Activated CD4-positive, alpha-beta T cell treated with anti-CD3 and anti-CD28 coated beads, Interleukin-2, amount 50 U/mL, for 48 hours (primary cell): ENCODE measurements at regions not wholly inside any gene's neighbourhood (a gene's known extent, or its start where the extent isn't known, plus 50 kb on each side); places are given as distances from the start of the nearest gene placed in this dataset.
"Not testable (repeated sequence)": the region's sequence is repeated elsewhere in the genome, so short reads cannot be mapped to it uniquely, and the experiment has no call there.

ENCODE experiments used
- DNase-seq, 2 experiments: peaks; one replicate each; pipeline ENCODE4 v3.0.0-alpha.2; 2020

GRCh38 chr3:72660270-72661114, 187.8 kb downstream of the SHQ1 start:
- no peak for DNase-seq

- DNase-seq: no peak
Measured at GRCh38 chr3:72659596-72659995, 188.6 kb downstream of the SHQ1 start.

- no peak for DNase-seq
Measured at GRCh38 chr3:72659188-72659587, 189.1 kb downstream of the SHQ1 start.

- DNase-seq: no peak
Measured at GRCh38 chr3:72658466-72659100, 189.7 kb downstream of the SHQ1 start.

DNA sequence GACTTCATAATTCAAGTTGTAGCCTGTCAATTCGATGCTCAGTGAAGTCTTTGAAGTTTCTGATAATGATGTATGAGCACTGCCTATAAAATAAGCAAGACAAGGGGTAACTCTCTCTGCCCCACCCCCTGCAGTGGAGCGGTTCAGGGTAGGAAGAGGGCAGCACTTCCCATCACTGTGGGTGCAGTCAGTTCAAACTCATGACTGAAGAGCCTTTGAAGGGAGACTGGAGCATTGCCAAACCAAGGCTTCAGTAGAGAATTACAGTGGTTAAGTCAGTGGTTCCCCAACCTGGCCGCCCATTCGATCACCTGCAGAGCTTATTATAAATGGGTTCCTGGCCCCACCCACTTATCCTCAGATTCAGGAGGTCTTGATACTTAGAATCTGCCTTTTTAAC, 190.6 kb downstream of the SHQ1 start:
- peak; percentile 28 to 47 for DNase-seq

DNA sequence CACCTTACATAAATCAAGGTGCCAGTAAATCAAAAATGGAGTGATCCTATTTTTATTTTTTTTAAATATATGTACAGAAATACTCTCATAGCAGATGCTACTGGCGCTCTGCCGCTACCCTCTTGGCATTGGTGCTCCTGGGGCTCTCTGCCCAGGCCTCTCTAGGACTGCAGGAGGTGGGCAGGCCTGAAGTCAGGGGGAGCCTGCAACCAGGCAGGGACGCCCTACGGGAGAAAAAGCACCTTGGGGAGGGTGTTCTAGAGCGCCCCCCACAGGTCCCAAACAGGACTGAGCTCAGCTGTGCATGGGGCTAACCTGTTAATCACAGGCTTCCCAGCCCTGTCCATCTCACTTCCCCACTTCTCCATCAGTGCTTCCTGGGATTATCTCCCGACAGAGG, 192.5 kb downstream of the SHQ1 start:
- no peak for DNase-seq

GRCh38 chr3:72655131-72655551, 193.1 kb downstream of the SHQ1 start:
- no peak for DNase-seq

DNA sequence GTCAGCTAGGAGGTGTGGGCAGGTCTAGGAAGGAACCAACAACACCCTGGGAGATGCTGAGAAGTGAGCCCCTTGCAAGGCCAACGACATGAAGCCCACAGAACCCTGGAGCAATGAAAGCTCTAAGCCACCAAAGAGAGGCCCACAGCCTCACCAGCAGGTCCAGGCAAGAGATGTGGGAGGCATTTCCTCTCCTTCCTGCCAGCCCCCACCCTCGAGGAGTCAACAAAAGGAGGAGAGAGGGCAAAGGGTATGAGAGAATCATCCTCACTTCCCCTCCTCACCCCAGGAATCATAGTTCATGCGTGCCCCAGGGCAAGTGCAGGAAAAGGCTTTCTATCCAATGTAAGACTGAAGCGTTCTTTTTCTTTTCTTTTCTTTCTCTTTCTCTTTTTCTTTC, 195.8 kb downstream of the SHQ1 start:
- DNase-seq: no peak

DNA sequence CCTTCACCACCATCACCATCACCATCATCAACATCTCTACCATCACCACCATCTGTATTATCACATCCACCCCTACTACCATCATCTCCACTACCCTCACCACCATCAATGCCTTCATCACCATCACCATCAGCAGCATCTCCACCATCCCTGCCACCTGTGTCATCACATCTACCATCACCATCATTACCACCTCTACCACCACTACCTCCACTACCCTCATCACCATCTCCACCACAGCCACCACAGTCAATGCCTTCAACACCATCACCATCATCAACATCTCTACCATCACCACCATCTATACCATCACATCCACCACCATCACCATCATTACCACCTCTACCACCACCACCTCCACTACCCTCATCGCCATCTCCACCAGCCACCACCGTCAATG, 196.7 kb downstream of the SHQ1 start:
- DNase-seq: no peak

GRCh38 chr3:72646263-72646662, 202.0 kb downstream of the SHQ1 start:
- no peak for DNase-seq

- DNase-seq: not testable (repeated sequence)
Measured at GRCh38 chr3:72643635-72644034, 204.6 kb downstream of the SHQ1 start.

GRCh38 chr3:72641684-72642083, 206.6 kb downstream of the SHQ1 start:
- no peak for DNase-seq

- DNase-seq: no peak
Measured at GRCh38 chr3:72641072-72641471, 207.2 kb downstream of the SHQ1 start.

- DNase-seq: no peak
Measured at GRCh38 chr3:72636969-72637597, 211.2 kb downstream of the SHQ1 start.

DNA sequence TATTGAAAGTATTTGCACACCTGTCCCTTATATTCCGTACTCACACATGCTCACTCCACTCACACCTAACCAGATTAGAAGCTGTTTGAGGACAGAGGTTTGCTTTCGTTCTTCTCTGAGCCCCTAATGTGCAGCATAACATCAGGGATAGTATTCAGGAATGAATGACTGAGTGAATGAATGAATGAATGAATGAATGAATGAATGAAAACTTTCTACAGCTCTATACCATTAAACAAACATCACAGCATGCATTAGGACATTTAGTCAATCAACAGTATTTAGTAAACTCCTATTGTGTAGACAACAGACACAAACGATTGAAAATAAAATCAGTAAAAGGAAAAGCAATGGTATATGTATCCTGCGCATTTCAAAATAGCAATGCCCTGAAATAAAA, 212.7 kb downstream of the SHQ1 start:
- DNase-seq: no peak

DNA sequence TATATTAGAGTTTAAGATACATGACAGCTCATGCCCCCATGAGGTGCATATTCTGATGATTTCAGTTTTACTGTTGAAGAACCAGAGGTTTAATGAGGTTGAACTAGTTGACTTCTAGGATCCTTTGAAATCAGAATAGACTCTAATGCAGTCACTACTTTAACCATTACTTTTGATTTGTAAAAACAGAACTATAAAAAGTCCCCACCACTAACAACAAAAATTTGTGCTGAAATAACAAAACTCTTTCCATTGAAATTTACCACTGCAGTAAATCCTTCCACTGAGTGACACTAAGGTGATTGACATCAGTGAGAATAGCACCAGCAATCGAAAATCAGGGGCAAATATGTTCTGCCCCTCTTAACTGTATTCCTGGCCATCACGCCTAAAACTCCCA, 214.1 kb downstream of the SHQ1 start:
- DNase-seq: no peak

GRCh38 chr3:72633534-72633933, 214.7 kb downstream of the SHQ1 start:
- peak; percentile 38 to 55 for DNase-seq

GRCh38 chr3:72633121-72633520, 215.1 kb downstream of the SHQ1 start:
- DNase-seq: no peak

DNA sequence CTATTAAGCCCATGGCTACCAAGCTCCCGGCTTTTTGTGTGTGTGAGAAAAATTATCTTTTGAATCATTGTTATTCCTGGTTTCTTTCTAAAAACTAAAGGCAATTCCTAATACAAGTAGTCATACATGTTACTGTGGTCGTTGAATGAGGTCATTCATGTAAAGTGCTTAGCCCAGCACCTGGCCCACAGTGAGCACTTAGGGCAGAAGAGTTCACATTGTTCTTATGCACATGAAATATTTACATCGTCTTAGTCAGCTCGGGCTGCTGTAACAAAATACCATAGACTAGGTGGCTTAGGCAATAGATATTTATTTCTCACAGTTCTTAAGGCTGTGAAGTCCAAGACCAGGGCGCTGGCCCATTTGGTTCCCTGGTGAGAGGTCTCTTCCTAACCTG, 216.1 kb downstream of the SHQ1 start:
- DNase-seq: no peak

DNA sequence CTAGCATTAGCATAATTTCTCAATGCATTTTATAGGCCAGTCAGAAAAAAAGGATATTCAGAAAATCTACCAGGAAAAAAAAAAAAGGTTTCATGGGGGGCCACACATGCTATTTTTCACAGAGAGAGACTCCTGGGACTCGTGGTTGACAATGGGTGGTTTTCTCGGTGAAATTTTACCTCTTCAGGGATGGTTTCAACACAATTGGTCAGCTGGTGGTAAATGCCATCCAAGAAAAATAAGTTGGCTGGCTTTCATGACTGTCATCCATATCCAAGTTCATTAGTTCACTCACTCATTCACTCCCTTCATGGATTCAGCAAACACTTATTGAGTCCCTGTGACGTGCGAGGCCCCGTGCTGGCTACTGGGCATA, 217.3 kb downstream of the SHQ1 start:
- no peak for DNase-seq

GRCh38 chr3:72630327-72630968, 217.8 kb downstream of the SHQ1 start:
- no peak for DNase-seq

DNA sequence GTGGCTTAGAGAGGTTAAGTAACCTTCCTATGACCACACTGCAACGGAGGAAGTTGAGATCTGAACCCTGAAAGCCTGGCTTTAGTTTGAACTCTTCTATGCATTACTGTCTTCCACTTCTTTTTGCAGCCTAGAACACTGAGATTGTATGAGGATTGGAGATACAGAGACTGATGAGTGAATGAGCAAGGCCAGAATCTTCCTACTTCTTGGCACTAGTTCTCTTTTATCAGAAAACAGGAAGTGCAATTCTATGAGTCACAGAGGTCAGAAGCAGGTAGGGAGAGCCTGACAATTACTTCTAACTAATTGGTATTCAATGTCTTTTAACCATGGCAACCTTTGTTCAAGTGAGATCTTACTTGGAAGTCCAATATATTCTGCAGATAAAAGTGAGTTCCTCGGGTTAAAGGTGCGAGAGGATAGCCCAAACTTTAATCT, 219.0 kb downstream of the SHQ1 start:
- DNase-seq: no peak

DNA sequence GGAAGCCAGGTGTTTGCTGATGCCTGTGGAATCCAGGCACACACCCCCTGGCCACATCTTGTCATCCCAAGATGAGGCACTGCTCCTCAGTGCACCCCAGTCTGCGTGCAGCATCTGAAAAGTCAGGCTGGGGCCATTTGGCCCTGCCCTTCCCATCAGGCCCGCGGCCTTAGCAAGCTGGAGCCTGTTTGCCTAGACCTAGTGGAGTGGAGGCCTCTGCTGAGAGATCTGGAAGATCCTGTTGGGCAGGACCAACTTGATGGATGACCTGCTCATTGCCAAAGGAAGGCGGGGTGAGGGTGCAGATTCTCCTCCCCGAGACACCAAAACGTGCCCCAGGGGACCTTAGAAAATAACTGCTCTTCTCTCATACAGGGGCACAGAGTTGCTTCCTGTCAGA, 220.2 kb downstream of the SHQ1 start:
- no peak for DNase-seq

- DNase-seq: peak in 1 of 2 experiments; percentile 25
Measured at GRCh38 chr3:72627271-72627670, 221.0 kb downstream of the SHQ1 start.
